CD4-positive, alpha-beta T cell treated with Interferon gamma for 1 hour (primary cell): ENCODE measurements at regions not wholly inside any gene's neighbourhood (a gene's known extent, or its start where the extent isn't known, plus 50 kb on each side); places are given as distances from the start of the nearest gene placed in this dataset.
"Not testable (repeated sequence)": the region's sequence is repeated elsewhere in the genome, so short reads cannot be mapped to it uniquely, and the experiment has no call there.

Experiments
- DNase-seq: peaks from one replicate; pipeline ENCODE4 v3.0.0-alpha.2; 2020

- no peak for DNase-seq
These were observed 582.1 kb downstream of the AMY1C start for GRCh38 chr1:104331763-104332162.

GRCh38 chr1:104337927-104338326, 588.2 kb downstream of the AMY1C start:
- not testable (repeated sequence) for DNase-seq

- DNase-seq: no peak
These were observed 592.2 kb downstream of the AMY1C start for GRCh38 chr1:104341944-104342343.

DNA sequence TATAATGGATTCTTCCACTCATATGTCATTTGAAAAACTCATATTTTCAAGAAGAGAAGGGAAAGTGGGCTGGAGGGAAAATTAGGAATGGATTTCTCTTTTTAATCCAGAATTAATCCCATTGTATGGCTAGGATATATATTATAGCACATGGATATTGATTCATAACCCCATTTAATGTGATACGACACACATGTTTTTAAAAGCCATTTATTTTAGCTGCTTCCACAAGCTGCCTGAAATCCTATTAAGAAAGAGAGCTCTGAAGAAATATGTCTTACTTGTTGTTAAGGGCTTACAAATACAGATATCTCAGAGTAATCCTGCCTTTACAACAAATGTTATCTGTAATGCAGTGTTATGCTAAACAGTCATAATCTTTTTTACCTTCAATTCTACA, 598.6 kb downstream of the AMY1C start:
- no peak for DNase-seq

DNA sequence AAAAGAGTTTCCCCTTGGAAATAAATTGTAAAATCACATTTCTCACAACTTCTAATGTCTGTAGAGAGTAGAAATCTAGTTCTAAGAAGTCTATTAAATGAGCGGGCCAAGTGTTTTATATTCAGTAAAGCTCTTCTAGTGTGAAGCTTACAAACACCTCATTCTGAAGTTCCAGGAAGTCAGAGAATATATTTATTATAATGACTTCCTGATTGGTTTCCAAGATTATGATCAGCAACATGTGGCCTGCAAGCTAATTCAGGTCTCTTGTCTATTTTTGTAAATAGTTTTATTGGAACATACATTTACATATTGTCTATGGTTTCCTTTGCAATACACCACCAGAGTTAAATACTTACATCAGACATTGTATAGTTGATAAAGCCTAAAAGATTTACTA, 603.9 kb downstream of the AMY1C start:
- no peak for DNase-seq

- no peak for DNase-seq
These were observed 608.4 kb downstream of the AMY1C start for GRCh38 chr1:104358086-104358485.

DNA sequence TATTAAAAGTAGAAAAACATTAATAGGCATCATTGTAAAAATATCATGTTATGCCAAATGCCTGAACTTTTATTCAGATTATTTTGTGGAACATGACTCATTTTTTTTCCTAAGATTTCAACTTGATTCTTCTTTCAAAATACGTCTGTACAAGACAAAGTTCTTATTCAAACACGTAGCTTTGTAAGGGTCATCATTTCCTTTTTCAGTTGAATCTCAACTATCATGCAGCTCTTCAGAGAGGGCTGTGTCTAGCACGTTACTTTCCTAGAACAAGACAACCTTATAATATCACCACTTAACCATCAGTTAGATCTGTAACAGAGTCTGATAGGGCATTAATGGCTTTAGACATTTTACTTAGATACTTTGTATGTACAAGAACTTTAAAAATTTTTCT, 608.9 kb downstream of the AMY1C start:
- no peak for DNase-seq

- DNase-seq: no peak
These were observed 628.7 kb downstream of the AMY1C start for GRCh38 chr1:104378414-104378813.

GRCh38 chr1:104380003-104380402, 630.3 kb downstream of the AMY1C start:
- DNase-seq: no peak

- DNase-seq: no peak
These were observed 638.2 kb downstream of the AMY1C start for GRCh38 chr1:104387716-104388508.

- no peak for DNase-seq
These were observed 642.9 kb downstream of the AMY1C start for GRCh38 chr1:104392552-104392951.

- no peak for DNase-seq
These were observed 652.5 kb downstream of the AMY1C start for GRCh38 chr1:104402178-104402577.

DNA sequence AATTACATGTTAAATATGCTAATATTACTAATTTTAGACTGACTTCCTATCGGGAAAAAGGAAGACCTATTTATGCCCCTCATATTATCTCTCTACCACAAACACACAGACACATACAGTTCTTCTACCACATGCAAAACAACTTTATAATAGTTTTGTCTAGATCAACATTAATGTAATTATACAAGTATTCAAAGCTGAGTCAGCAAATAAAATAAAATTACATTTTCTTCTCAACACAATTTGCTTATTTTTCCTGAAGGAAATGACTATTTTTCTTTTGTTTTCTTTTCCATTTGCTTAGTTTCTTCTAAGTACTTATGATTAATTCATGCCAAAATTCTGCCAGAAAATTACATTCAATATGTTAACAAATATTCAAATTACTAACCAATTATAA, 654.2 kb downstream of the AMY1C start:
- DNase-seq: no peak

- DNase-seq: no peak
These were observed 657.0 kb downstream of the AMY1C start for GRCh38 chr1:104406728-104407127.

DNA sequence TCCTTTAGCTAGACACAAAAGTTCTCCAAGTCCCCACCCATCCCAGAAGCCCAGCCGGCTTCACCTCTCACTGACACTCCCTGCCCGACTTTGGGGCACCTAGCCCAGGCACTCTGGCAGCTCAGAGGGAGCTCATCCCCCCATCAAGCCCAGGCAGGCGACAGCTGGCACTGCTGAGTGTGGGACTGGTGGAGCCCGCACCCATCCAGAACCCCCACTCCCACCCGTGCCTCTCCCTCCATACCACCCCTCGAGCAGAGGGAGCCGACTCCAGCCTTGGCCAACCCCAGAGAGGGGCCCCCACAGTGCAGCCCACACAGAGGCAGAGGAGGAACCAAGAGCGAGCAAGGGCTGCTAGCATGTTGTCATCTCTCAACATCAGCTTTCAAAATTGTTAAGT, 658.6 kb downstream of the AMY1C start:
- no peak for DNase-seq

GRCh38 chr1:104435255-104435654, 685.6 kb downstream of the AMY1C start:
- no peak for DNase-seq

GRCh38 chr1:104440011-104440410, 690.3 kb downstream of the AMY1C start:
- no peak for DNase-seq

DNA sequence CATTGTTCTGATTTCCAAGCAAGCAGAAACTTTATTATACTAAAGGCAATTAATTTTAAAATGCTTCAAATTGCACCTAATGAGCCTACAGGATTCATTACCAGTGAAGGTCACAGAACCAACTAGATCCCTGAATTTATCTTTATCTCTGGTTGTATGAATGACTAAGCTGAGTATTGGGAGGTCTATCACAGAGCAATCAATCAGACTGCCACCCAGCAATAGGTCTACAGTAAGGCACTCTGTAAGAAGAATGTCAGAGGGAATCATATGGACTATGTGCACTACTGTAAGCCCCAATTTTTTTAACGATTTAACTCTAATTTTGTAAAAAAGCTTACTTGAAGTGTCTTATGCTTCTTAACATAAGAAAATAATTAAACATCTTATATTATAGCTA, 707.0 kb downstream of the AMY1C start:
- no peak for DNase-seq

- DNase-seq: no peak
These were observed 710.2 kb downstream of the AMY1C start for GRCh38 chr1:104459886-104460285.

- no peak for DNase-seq
These were observed 711.2 kb downstream of the AMY1C start for GRCh38 chr1:104460880-104461279.

- no peak for DNase-seq
These were observed 713.5 kb downstream of the AMY1C start for GRCh38 chr1:104463126-104463697.

DNA sequence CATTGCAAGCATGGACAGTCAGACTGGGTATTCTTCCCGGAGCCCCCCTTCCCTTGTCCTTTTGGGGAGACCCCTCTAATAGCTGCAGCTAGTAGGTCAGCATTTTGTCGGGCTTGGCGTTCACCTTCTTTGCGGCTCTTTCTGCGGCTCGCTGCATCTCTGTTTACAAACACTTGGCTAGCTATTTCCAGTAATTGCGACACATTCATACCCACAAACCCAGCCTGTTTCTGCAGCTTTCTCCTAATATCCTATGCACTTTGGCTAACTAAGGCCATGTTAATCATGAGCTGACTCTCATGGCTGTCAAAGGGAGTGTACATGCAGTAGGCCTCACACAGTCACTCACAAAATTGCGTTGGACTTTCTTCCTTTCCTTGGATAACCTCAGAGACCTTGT, 716.4 kb downstream of the AMY1C start:
- no peak for DNase-seq

GRCh38 chr1:104467590-104467989, 717.9 kb downstream of the AMY1C start:
- DNase-seq: no peak

- DNase-seq: no peak
These were observed 718.6 kb downstream of the AMY1C start for GRCh38 chr1:104468282-104468681.

DNA sequence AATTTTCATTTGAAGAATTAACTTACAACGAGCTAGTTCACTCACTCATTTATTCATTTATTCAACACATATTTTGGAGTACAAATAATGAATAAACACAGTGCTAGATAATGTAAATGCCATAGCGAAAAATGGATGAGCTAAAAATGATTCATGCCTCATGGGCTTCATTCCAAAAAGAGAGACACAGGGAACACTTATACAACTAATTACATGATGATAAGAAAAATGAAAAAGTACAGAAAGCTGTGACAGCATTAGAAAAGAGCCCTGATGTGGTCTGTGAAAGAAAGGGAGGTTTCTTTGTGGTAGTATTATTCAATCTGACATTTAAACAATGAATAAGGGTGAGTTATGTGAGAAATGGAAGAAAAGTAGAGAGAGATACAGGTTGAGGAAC, 726.4 kb downstream of the AMY1C start:
- DNase-seq: no peak
